CD4-positive, alpha-beta memory T cell (primary cell): ENCODE measurements at regions not wholly inside any gene's neighbourhood (a gene's known extent, or its start where the extent isn't known, plus 50 kb on each side); places are given as distances from the start of the nearest gene placed in this dataset.
"Not testable (repeated sequence)": the region's sequence is repeated elsewhere in the genome, so short reads cannot be mapped to it uniquely, and the experiment has no call there.

ENCODE experiments used
- CTCF ChIA-PET: fragments of 350-600 bp; sonication (Branson Sonifier 250); formaldehyde crosslinking; loops from one replicate; lab custom pipeline; 2021; ENCODE audit warnings: inconsistent platforms; ENCODE audit not compliant: partially characterized antibody; lab: Charles Lee
- POLR2A ChIA-PET: fragments of 350-600 bp; sonication (Branson Sonifier 250); formaldehyde crosslinking; loops from one replicate; lab custom pipeline; 2021; ENCODE audit not compliant: partially characterized antibody; lab: Charles Lee
- DNase-seq, 5 donors: peaks; one replicate each; pipeline versions ENCODE4 v3.0.0 to v3.0.0-alpha.2; 2020 to 2022; ENCODE audit warnings: mixed read lengths in 1 of 5
- H3K27ac ChIP-seq: one replicate; pipeline ENCODE4 v1.7.0; 2013; ENCODE audit warnings: low read depth, low read length
- H3K27me3 ChIP-seq: 2 replicates; pipeline ENCODE4 v1.7.0; 2013; ENCODE audit warnings: mild to moderate bottlenecking, low read length, moderate library complexity; ENCODE audit not compliant: insufficient read depth
- H3K36me3 ChIP-seq: 2 replicates; pipeline ENCODE4 v1.7.0; 2013; ENCODE audit warnings: mild to moderate bottlenecking, low read length, moderate library complexity; ENCODE audit not compliant: insufficient read depth
- H3K4me1 ChIP-seq: 2 replicates; pipeline ENCODE4 v1.7.0; 2013; ENCODE audit warnings: mild to moderate bottlenecking, low read length, moderate library complexity; ENCODE audit not compliant: insufficient read depth
- H3K4me3 ChIP-seq, 2 donors: one replicate each; pipeline ENCODE4 v1.7.0; 2013; ENCODE audit warnings: low read length in 2 of 2, mild to moderate bottlenecking in 1 of 2
- H3K9me3 ChIP-seq, 2 donors: one replicate each; pipeline ENCODE4 v1.7.0; 2013; ENCODE audit warnings: low read length in 2 of 2, control low read depth in 1 of 2; ENCODE audit not compliant: control insufficient read depth in 1 of 2
- H3K27ac Mint-ChIP-seq, 7 donors: one replicate each; pipeline ENCODE4 v1.8.0; 2020 to 2021; ENCODE audit warnings: mixed read lengths in 7 of 7, mild to moderate bottlenecking in 6 of 7, inconsistent platforms in 3 of 7, moderate library complexity in 3 of 7
- H3K27me3 Mint-ChIP-seq, 2 donors: one replicate each; pipeline ENCODE4 v1.8.0; 2020 to 2021; ENCODE audit warnings: mixed read lengths in 2 of 2
- H3K36me3 Mint-ChIP-seq, 2 donors: one replicate each; pipeline ENCODE4 v1.8.0; 2020 to 2021; ENCODE audit warnings: mixed read lengths in 2 of 2, inconsistent platforms in 1 of 2, mild to moderate bottlenecking in 1 of 2
- H3K4me1 Mint-ChIP-seq, 4 donors: one replicate each; pipeline ENCODE4 v1.8.0; 2020 to 2021; ENCODE audit warnings: mixed read lengths in 4 of 4, mild to moderate bottlenecking in 1 of 4
- H3K4me3 Mint-ChIP-seq, 8 donors: one replicate each; pipeline ENCODE4 v1.8.0; 2020 to 2021; ENCODE audit warnings: mixed read lengths in 8 of 8, mild to moderate bottlenecking in 7 of 8, moderate library complexity in 6 of 8, inconsistent platforms in 3 of 8
- H3K9me3 Mint-ChIP-seq, 8 donors: one replicate each; pipeline ENCODE4 v1.8.0; 2020 to 2021; ENCODE audit warnings: mixed read lengths in 8 of 8, mild to moderate bottlenecking in 5 of 8, inconsistent platforms in 3 of 8, moderate library complexity in 1 of 8
- intact Hi-C: fragments of 100-400 bp; cut with micrococcal nuclease; formaldehyde crosslinking; loops from one replicate; pipeline ENCODE4 v1.15.1; 2023
- microRNA-seq: library from miRNA; unstranded; fragments of <30 nt; microRNA quantifications from one replicate; pipeline ENCODE4 v1.2.0, GENCODE V29; 2021; ENCODE audit warnings: borderline replicate concordance, borderline number of aligned reads, borderline microRNAs expressed, mixed read lengths

GRCh38 chr6:27195547-27195946 lies 52.0 kb upstream of the PRSS16 start:
- H3K9me3 Mint-ChIP-seq, DNase-seq, H3K4me1 Mint-ChIP-seq, H3K36me3 ChIP-seq, POLR2A ChIA-PET, H3K27ac ChIP-seq, CTCF ChIA-PET, H3K4me3 ChIP-seq, H3K27me3 ChIP-seq, H3K27ac Mint-ChIP-seq, H3K36me3 Mint-ChIP-seq, H3K27me3 Mint-ChIP-seq, intact Hi-C loops, H3K4me1 ChIP-seq, H3K4me3 Mint-ChIP-seq, H3K9me3 ChIP-seq: not testable (repeated sequence)

Small RNAs in the stretch of these regions (microRNA-seq; reads per million reads assigned to microRNA genes)
- gene MIR3143: 1.2 reads per million
